ENCODE measurements at regions not wholly inside any gene's neighbourhood (a gene's known extent, or its start where the extent isn't known, plus 50 kb on each side); places are given as distances from the start of the nearest gene placed in this dataset.

DNA sequence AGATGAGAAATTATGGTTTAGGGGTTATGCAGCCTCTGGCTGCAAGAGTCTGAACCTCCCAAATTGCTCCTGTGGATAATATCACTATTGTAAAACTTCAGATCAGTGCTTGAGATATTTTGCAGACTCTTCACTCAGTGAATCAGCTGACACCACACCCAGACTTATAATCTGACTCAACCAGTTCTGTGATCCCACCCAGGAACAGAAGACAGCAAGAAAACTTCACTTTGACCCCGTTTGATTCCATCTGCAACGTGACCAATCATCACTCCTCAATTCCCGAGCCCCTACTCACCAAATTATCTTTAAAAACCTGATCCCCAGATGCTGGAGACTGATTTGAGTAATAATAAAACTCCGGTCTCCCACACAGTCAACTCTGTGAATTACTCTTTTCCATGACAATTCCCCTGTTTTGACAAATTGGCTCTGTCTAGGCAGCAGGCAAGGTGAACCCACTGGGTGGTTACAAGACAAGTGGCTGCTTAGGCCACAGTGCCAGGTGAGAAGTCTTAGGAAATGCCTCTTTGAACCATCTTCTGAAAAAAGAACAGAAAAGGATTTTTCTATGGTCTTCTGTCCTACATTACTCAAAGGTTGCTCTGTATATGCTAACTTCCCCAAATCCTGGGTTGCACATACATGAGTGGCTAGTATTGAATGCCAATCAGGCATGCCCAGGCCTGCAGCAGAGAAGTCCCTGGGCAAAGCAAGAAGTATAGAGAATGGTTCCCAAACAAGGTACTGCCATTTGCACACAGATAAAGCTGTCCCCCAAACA lies 588.0 kb downstream of the PRELID2 start:
- TF ChIP-seq EZH2 (IDR thresholded peaks at IDR 0.05; ENCODE audit: insufficient read depth, poor library complexity, severe bottlenecking) (no peak), EZH2phosphoT487 (IDR thresholded peaks at IDR 0.05; ENCODE audit: insufficient read depth, low read depth) (no peak)
